Suprapubic skin (tissue), 4 donors: ENCODE measurements at regions not wholly inside any gene's neighbourhood (a gene's known extent, or its start where the extent isn't known, plus 50 kb on each side); places are given as distances from the start of the nearest gene placed in this dataset.
"Not testable (repeated sequence)": the region's sequence is repeated elsewhere in the genome, so short reads cannot be mapped to it uniquely, and the experiment has no call there.

Experiments used
- DNase-seq, 2 donors: peaks; one replicate each; pipeline ENCODE4 v3.0.0-alpha.2; 2019; ENCODE audit warnings: low spot score in 2 of 2
- H3K27ac ChIP-seq: fragments of 200-600 bp; sonication (generic); one replicate; pipeline ENCODE4 v1.5.1; 2019
- H3K27me3 ChIP-seq: fragments of 200-600 bp; sonication (generic); one replicate; pipeline ENCODE4 v1.5.1; 2019
- H3K36me3 ChIP-seq: fragments of 200-600 bp; sonication (generic); one replicate; pipeline ENCODE4 v1.5.1; 2019
- H3K4me1 ChIP-seq: fragments of 200-600 bp; sonication (generic); one replicate; pipeline ENCODE4 v1.5.1; 2019
- H3K4me3 ChIP-seq: fragments of 200-600 bp; sonication (generic); one replicate; pipeline ENCODE4 v1.5.1; 2019; ENCODE audit warnings: mild to moderate bottlenecking
- H3K9me3 ChIP-seq: fragments of 200-600 bp; sonication (generic); one replicate; pipeline ENCODE4 v1.5.1; 2019
- WGBS: methylation state at CpG from one replicate; pipeline ENCODE4 v1.1.5; 2018; 5-methylcytosine and 5-hydroxymethylcytosine counted together

DNA sequence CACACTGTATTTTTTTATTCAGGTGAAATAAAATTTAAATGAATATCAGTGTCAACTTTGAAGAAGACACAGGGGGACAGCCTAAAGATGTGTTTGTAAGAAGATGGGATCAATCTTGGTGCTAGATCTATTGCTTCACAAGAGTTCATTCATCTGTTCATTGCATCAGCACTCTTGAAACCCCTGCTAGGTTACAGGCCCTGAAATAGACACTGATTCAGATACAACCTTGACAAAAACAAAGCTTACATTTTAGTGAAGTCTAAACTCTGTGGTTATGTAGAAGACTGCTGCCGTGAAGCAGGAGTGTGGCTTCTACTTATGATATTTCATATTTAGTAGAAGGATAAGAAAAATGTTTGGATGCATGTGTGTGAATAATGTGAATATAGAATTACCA, 215.9 kb upstream of the LRRC61 start:
- DNase-seq, H3K9me3 ChIP-seq, H3K4me3 ChIP-seq, H3K4me1 ChIP-seq, H3K27ac ChIP-seq, H3K36me3 ChIP-seq, H3K27me3 ChIP-seq: not testable (repeated sequence)
- 85% methylated on average over 1 of the region's 1 CpG for WGBS

- WGBS: 82% methylated on average over 1 of the region's 5 CpGs
These were observed 212.8 kb upstream of the LRRC61 start for GRCh38 chr7:150110375-150110820.

GRCh38 chr7:150110882-150111281, 212.3 kb upstream of the LRRC61 start:
- DNase-seq, H3K9me3 ChIP-seq, H3K27ac ChIP-seq, H3K36me3 ChIP-seq, H3K4me3 ChIP-seq, H3K27me3 ChIP-seq, H3K4me1 ChIP-seq: not testable (repeated sequence)
- 63% methylated on average over 7 of the region's 8 CpGs for WGBS

More at GRCh38 chr7:150110375-150110820, 212.8 kb upstream of the LRRC61 start:
- DNase-seq, H3K4me3 ChIP-seq, H3K27me3 ChIP-seq, H3K27ac ChIP-seq, H3K4me1 ChIP-seq, H3K9me3 ChIP-seq, H3K36me3 ChIP-seq: not testable (repeated sequence)

DNA sequence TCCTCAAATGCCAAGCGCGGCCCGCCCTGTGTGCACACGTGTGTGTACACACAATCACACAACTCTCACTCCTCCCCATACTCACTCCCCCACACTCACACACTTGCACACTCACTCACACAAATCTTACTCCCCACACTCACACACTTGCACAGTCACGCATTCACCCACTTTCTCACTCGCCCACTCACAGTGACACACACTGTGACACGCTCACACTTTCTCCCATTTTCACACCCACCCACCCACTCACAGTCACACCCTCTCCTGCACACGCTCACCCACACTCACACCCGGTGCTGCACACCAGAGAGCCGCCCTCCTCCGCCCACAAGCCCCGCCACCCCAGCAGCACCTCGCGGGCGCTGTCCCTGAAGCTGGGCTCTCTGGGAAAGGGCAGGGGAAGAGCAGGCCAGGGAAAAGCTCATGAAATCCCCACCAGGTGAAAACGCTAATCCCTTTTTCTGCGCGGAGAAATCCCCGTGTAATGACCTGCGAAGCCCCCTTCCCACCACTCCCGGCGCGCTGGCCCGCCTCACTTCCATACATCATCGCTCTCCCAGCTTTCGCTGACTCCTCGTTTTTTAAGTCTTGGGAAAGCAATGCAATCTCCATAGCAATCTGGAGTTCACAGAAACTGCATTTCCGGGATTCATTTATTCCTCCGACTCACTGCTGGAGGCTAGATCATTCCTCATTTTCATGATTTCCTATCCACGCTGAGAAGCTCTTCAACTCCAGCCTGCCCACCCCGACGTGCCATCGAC, 211.6 kb upstream of the LRRC61 start:
- H3K9me3 ChIP-seq, H3K4me1 ChIP-seq, H3K4me3 ChIP-seq, H3K27ac ChIP-seq, DNase-seq, H3K27me3 ChIP-seq, H3K36me3 ChIP-seq: not testable (repeated sequence)
- 39% methylated on average over 19 of the region's 33 CpGs for WGBS

DNA sequence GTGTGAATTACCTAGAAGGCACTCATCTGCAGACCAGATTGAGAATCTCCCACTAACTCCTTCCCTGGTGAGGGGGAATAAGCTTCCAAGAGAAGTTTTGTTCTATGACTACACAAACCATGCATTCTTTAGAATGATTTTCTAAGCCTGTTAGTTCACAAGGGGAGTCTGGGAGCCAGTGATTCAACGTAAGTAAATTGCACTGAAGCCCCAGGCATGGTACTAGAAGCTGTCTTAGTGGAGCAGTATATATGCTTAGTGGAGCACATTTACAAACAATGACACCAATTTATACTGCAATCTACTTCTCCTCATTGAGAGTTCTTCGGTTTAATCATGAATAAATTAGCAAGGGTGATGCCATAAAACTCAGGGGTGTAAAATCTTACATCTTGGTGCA, 209.9 kb upstream of the LRRC61 start:
- WGBS: 60% methylated on average over 2 of the region's 2 CpGs
- H3K27me3 ChIP-seq, H3K9me3 ChIP-seq, H3K36me3 ChIP-seq, H3K4me1 ChIP-seq, H3K27ac ChIP-seq, H3K4me3 ChIP-seq, DNase-seq: not testable (repeated sequence)

- not testable (repeated sequence) for DNase-seq, H3K4me3 ChIP-seq, H3K4me1 ChIP-seq, H3K27me3 ChIP-seq, H3K9me3 ChIP-seq, H3K36me3 ChIP-seq, H3K27ac ChIP-seq
- 75% methylated on average over 3 of the region's 3 CpGs for WGBS
These were observed 208.6 kb upstream of the LRRC61 start for GRCh38 chr7:150114591-150114990.

DNA sequence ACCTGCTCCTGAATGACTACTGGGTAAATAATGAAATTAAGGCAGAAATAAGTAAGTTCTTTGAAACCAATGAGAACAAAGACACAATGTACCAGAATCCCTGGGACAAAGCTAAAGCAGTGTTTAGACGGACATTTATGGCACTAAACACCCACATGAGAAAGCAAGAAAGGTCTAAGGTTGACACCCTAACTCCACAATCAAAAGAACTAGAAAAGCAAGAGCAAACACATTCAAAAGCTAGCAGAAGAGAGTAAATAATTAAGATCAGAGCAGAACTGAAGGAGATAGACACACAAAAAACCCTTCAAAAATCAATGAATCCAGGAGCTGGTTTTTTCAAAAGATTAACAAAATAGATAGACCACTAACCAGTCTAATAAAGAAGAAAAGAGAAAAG, 203.2 kb upstream of the LRRC61 start:
- H3K9me3 ChIP-seq: not testable (repeated sequence)

DNA sequence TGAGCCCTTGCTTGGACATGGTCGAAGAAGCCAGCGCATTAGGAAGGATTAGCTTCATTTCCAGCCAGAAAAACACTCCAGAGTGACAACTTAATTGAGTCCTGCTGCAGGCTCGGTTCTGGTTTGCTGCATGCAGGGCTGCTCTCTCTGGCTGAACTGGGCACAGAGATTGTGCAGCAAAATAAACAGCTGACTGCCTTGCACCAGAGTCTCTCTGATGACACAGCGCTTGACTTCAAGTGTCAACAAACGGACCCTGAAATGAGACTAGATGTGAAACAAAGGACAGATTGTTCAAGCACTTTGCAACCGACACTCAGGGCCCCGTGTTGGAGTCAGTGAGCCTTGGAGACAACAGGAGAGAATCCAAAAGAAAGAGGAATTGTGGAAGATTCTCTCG, 197.3 kb upstream of the LRRC61 start:
- not testable (repeated sequence) for H3K9me3 ChIP-seq, H3K27ac ChIP-seq, H3K27me3 ChIP-seq, H3K4me1 ChIP-seq, H3K4me3 ChIP-seq, H3K36me3 ChIP-seq, DNase-seq
- 71% methylated on average over 8 of the region's 8 CpGs for WGBS

More for the DNA sequence above, 203.2 kb upstream of the LRRC61 start:
- 67% methylated on average over 1 of the region's 1 CpG for WGBS
- not testable (repeated sequence) for H3K27me3 ChIP-seq, DNase-seq, H3K4me3 ChIP-seq, H3K36me3 ChIP-seq, H3K4me1 ChIP-seq, H3K27ac ChIP-seq

DNA sequence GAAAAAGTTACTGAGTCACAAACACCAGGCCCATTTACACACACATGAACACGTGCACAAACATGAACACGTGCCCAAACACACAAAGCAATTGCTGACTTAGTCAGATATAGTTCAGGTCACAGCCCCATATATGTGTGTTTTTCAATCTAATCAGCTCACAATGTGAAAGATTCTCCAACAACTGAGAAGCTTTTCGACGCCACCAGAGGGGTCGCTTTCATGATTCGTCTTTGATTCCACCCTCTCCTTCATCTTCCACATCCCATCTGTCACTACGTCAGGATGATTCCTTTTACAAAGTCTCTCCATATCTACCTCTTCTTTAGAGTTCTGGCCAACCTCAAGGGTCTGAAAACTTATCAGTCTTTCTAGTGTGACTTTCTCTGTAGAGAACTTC, 188.7 kb upstream of the LRRC61 start:
- not testable (repeated sequence) for DNase-seq, H3K27me3 ChIP-seq, H3K27ac ChIP-seq, H3K4me1 ChIP-seq, H3K36me3 ChIP-seq, H3K9me3 ChIP-seq, H3K4me3 ChIP-seq
- WGBS: 86% methylated on average over 7 of the region's 7 CpGs

GRCh38 chr7:150135620-150136190, 187.4 kb upstream of the LRRC61 start:
- H3K27ac ChIP-seq, H3K27me3 ChIP-seq, DNase-seq, H3K9me3 ChIP-seq, H3K4me1 ChIP-seq, H3K36me3 ChIP-seq, H3K4me3 ChIP-seq: not testable (repeated sequence)
- 75% methylated on average over 8 of the region's 8 CpGs for WGBS

- not testable (repeated sequence) for H3K4me3 ChIP-seq, H3K27ac ChIP-seq, H3K4me1 ChIP-seq, DNase-seq, H3K36me3 ChIP-seq, H3K27me3 ChIP-seq, H3K9me3 ChIP-seq
- WGBS: 84% methylated on average over 5 of the region's 5 CpGs
These were observed 183.3 kb upstream of the LRRC61 start for GRCh38 chr7:150139840-150140239.

DNA sequence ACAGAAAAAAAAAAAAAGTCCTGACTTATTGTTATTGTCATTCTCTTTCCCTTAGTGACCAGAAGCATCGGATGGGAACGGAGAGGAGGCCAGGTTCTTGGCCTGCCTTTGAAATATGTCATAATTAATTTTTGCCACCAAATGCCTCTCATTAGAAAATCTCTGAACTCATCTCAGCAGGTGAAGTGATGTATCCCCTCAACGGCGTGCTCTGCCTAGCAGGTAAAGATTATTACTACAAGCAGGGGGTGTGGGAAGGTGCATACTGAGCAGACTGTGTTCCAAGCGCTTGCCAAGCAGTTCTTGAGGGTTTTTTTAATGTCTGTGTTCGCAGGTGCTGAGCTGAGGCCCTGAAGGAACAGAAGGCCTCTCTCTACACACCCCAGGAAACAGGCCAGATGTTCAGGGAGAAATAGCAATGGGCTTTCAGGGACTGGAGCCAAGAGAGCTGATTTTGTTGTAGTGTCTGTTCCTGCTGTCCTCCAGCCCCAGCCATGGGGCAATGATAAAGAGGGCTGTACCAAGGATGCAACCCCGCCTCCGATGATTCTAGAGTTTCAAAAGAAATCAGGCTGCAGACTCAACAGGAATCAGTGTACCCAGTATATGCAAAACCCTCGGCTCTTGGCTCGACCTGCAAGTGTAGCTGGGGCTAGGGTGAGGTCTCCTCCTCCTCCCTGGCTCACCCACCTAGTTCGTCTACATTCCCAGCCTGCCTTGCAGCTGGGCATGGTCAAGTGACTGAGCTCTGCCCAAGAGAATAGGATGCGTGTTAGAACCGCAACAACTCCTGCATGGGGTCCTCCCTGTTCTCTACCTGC, 181.4 kb upstream of the LRRC61 start:
- WGBS: 54% methylated on average over 8 of the region's 13 CpGs
- not testable (repeated sequence) for H3K4me1 ChIP-seq, H3K27me3 ChIP-seq, H3K9me3 ChIP-seq, H3K36me3 ChIP-seq, H3K27ac ChIP-seq, DNase-seq, H3K4me3 ChIP-seq

- H3K9me3 ChIP-seq, H3K36me3 ChIP-seq, H3K27me3 ChIP-seq, H3K4me3 ChIP-seq, H3K4me1 ChIP-seq, DNase-seq, H3K27ac ChIP-seq: not testable (repeated sequence)
- WGBS: 56% methylated on average over 3 of the region's 3 CpGs
These were observed 177.0 kb upstream of the LRRC61 start for GRCh38 chr7:150146124-150146523.

DNA sequence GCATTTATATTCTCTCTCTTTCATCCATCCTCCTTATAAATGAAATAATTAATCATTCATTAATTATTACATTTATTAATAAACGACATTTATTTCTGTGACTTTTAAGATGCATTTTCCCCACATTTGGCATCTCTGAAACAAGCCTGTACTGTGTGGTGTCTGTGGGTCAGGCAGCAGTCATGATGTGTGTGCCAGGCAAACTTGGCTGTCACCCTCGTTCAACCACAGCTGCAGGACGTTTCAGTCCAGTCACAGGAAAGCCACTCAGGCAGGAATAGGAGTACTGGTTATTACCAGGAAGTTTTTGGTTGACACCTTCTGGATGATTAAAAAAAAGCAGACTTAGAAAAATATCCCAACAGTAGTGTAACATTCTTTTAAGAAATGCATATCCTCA, 175.6 kb upstream of the LRRC61 start:
- WGBS: 31% methylated on average over 3 of the region's 3 CpGs
- not testable (repeated sequence) for H3K4me1 ChIP-seq, H3K27ac ChIP-seq, H3K36me3 ChIP-seq, H3K4me3 ChIP-seq, DNase-seq, H3K27me3 ChIP-seq, H3K9me3 ChIP-seq
